ENCODE measurements at regions not wholly inside any gene's neighbourhood (a gene's known extent, or its start where the extent isn't known, plus 50 kb on each side); places are given as distances from the start of the nearest gene placed in this dataset.

GRCh38 chr18:2009942-2010697, 561.2 kb downstream of the METTL4 start:
- BruUV-seq (replicated peaks), result no TSS peak

DNA sequence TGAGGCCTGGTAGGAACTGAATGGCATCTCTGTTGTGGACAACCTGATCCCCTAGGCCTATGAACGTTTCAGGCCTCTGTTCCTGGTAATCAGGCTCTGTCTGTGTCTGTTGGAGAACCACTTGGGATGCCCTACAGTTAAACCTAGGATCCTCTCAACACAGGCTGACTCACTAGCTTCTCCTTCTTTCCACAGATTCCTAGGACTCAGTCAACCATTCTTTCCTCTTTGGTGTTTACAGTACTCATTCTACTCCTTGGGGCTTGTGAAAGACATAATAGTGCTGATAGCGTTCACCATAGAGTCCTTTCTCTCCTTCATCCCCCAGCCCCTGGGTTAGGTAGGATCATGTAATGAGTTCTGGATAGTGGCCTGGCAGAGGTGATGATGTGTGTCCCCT, 544.3 kb downstream of the METTL4 start:
- ChIA-PET POLR2A (no interaction called here), CTCF (no interaction called here), RAD21 (ENCODE audit: low non-redundant PET in 1 of 2, low total read pairs in 2 of 2, uncharacterized antibody in 2 of 2, unreplicated experiment in 2 of 2) (no interaction called here)
- BruUV-seq (replicated peaks), result no TSS peak
- Histone ChIP-seq H3K27ac (ENCODE audit: low read depth, low read length) (no peak overlapping the region), H3K4me2 (ENCODE audit: low read length) (no peak overlapping the region), H3K79me2 (ENCODE audit: insufficient read depth, low read length) (no peaks in the 10 kb centered on the region), H2AFZ (ENCODE audit: low read depth, low read length, poor library complexity, severe bottlenecking) (no peak overlapping the region), H3K4me3 (replicated peaks in 1 of 2; ENCODE audit: low read depth in 1 of 2, low read length in 2 of 2) (no peak overlapping the region), H3K4me1 (ENCODE audit: control insufficient read depth in 1 of 2, insufficient read depth in 2 of 2, low read length in 2 of 2) (peaks cover 0 to 3% of the 10 kb centered on the region in 2 experiments; a peak in 1 of 4 replicates), H3K9ac (ENCODE audit: low read length) (no peak overlapping the region), H4K20me1 (ENCODE audit: insufficient read depth) (no peaks in the 10 kb centered on the region), H3K9me2 (ENCODE audit: insufficient read depth) (no peaks in the 10 kb centered on the region), H3K9me3 (ENCODE audit: control insufficient read depth in 1 of 2, insufficient read depth in 1 of 2, low read depth in 1 of 2, low read length in 2 of 2) (no peaks in the 10 kb centered on the region), H3K36me3 (ENCODE audit: control insufficient read depth in 1 of 2, insufficient read depth in 2 of 2, low read length in 2 of 2) (no peaks in the 10 kb centered on the region), H3K27me3 (ENCODE audit: insufficient read depth, low read length) (no peaks in the 10 kb centered on the region)
- TF ChIP-seq, protein P1, sequence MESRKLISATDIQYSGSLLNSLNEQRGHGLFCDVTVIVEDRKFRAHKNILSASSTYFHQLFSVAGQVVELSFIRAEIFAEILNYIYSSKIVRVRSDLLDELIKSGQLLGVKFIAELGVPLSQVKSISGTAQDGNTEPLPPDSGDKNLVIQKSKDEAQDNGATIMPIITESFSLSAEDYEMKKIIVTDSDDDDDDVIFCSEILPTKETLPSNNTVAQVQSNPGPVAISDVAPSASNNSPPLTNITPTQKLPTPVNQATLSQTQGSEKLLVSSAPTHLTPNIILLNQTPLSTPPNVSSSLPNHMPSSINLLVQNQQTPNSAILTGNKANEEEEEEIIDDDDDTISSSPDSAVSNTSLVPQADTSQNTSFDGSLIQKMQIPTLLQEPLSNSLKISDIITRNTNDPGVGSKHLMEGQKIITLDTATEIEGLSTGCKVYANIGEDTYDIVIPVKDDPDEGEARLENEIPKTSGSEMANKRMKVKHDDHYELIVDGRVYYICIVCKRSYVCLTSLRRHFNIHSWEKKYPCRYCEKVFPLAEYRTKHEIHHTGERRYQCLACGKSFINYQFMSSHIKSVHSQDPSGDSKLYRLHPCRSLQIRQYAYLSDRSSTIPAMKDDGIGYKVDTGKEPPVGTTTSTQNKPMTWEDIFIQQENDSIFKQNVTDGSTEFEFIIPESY (IDR thresholded peaks at IDR 0.05; ENCODE audit: extremely low read depth, insufficient replicate concordance, low read length), result no peak
- no peak for TF ChIP-seq POLR2A (IDR thresholded peaks at IDR 0.05; ENCODE audit: borderline replicate concordance, extremely low read depth, insufficient read depth, insufficient read length)
- TF ChIP-seq EZH2phosphoT487 (IDR thresholded peaks at IDR 0.05; ENCODE audit: borderline replicate concordance), result no peak
- TF ChIP-seq MAX (IDR thresholded peaks at IDR 0.05), result no peak
- ATAC-seq (no peak), DNase-seq (ENCODE audit: low read depth, low spot score) (no peak)
- intact Hi-C loops (cut with micrococcal nuclease), result no loop called here

More at GRCh38 chr18:2009942-2010697, 561.2 kb downstream of the METTL4 start:
- TF ChIP-seq RAD21 (IDR thresholded peaks at IDR 0.05; ENCODE audit: low read depth), result no peak
- CTCF ChIA-PET, result no interaction called here
- DNase-seq (ENCODE audit: low read depth, low spot score) (no peak), ATAC-seq (no peak)
- Histone ChIP-seq H3K79me2 (ENCODE audit: insufficient read depth, low read length) (no peaks in the 10 kb centered on the region), H3K36me3 (ENCODE audit: control insufficient read depth in 1 of 2, insufficient read depth in 2 of 2, low read length in 2 of 2) (no peaks in the 10 kb centered on the region), H3K27me3 (ENCODE audit: insufficient read depth, low read length) (no peaks in the 10 kb centered on the region; the same call in 1 of the 2 replicates), H3K4me2 (ENCODE audit: low read length) (no peak overlapping the region), H3K9me2 (ENCODE audit: insufficient read depth) (no peaks in the 10 kb centered on the region), H3K4me1 (ENCODE audit: control insufficient read depth in 1 of 2, insufficient read depth in 2 of 2, low read length in 2 of 2) (no peaks in the 10 kb centered on the region), H3K4me3 (replicated peaks in 1 of 2; ENCODE audit: low read depth in 1 of 2, low read length in 2 of 2) (no peak overlapping the region), H2AFZ (ENCODE audit: low read depth, low read length, poor library complexity, severe bottlenecking) (no peak overlapping the region), H3K9ac (ENCODE audit: low read length) (no peak overlapping the region), H3K27ac (ENCODE audit: low read depth, low read length) (no peak overlapping the region), H4K20me1 (ENCODE audit: insufficient read depth) (no peaks in the 10 kb centered on the region), H3K9me3 (ENCODE audit: control insufficient read depth in 1 of 2, insufficient read depth in 1 of 2, low read depth in 1 of 2, low read length in 2 of 2) (no peaks in the 10 kb centered on the region)
- intact Hi-C loops (cut with micrococcal nuclease), result loop anchor here (10.0 kb wide), 1 partner anchor 55 kb away; no protein-coding TSS in a partner anchor
- POLR2A ChIA-PET, result no interaction called here
- RAD21 ChIA-PET (ENCODE audit: low non-redundant PET in 1 of 2, low total read pairs in 2 of 2, uncharacterized antibody in 2 of 2, unreplicated experiment in 2 of 2), result no interaction called here
